ENCODE measurements at regions not wholly inside any gene's neighbourhood (a gene's known extent, or its start where the extent isn't known, plus 50 kb on each side); places are given as distances from the start of the nearest gene placed in this dataset.

GRCh38 chr1:29962831-29963247 is 726.5 kb downstream of the PTPRU start:
- no peak for FAIRE-seq
- DNase-seq (ENCODE audit: low spot score), result no peak

- no peak for FAIRE-seq
- DNase-seq (ENCODE audit: low spot score), result no peak
Measured at GRCh38 chr1:29962336-29962735, 726.0 kb downstream of the PTPRU start.

- no peak for DNase-seq (ENCODE audit: low spot score)
- FAIRE-seq, result no peak
Measured at GRCh38 chr1:29961293-29962059, 725.2 kb downstream of the PTPRU start.

GRCh38 chr1:29960876-29961275 is 724.6 kb downstream of the PTPRU start:
- FAIRE-seq, result no peak

GRCh38 chr1:29960156-29960755 is 723.9 kb downstream of the PTPRU start:
- FAIRE-seq (no peak), DNase-seq (ENCODE audit: low spot score) (no peak)

More at GRCh38 chr1:29960876-29961275, 724.6 kb downstream of the PTPRU start:
- no peak for DNase-seq (ENCODE audit: low spot score)

GRCh38 chr1:29959356-29959755 is 723.0 kb downstream of the PTPRU start:
- DNase-seq (ENCODE audit: low spot score) (no peak), FAIRE-seq (no peak)

GRCh38 chr1:29958271-29958670 is 721.9 kb downstream of the PTPRU start:
- no peak for DNase-seq (ENCODE audit: low spot score)
- no peak for FAIRE-seq

GRCh38 chr1:29956349-29957030 is 720.2 kb downstream of the PTPRU start:
- DNase-seq (ENCODE audit: low spot score) (no peak), FAIRE-seq (no peak)

GRCh38 chr1:29954591-29954990 is 718.3 kb downstream of the PTPRU start:
- FAIRE-seq (no peak), DNase-seq (ENCODE audit: low spot score) (no peak)

GRCh38 chr1:29953961-29954360 is 717.6 kb downstream of the PTPRU start:
- FAIRE-seq, result no peak
- no peak for DNase-seq (ENCODE audit: low spot score)

GRCh38 chr1:29949676-29950075 is 713.4 kb downstream of the PTPRU start:
- FAIRE-seq (no peak), DNase-seq (ENCODE audit: low spot score) (no peak)

- DNase-seq (ENCODE audit: low spot score) (no peak), FAIRE-seq (no peak)
Measured at GRCh38 chr1:29948581-29948980, 712.3 kb downstream of the PTPRU start.

- no peak for FAIRE-seq
- no peak for DNase-seq (ENCODE audit: low spot score)
Measured at GRCh38 chr1:29946057-29946456, 709.7 kb downstream of the PTPRU start.

- DNase-seq (ENCODE audit: low spot score), result no peak
- no peak for FAIRE-seq
Measured at GRCh38 chr1:29945426-29945825, 709.1 kb downstream of the PTPRU start.

- DNase-seq (ENCODE audit: low spot score) (no peak), FAIRE-seq (no peak)
Measured at GRCh38 chr1:29944253-29944905, 708.1 kb downstream of the PTPRU start.

- FAIRE-seq (no peak), DNase-seq (ENCODE audit: low spot score) (no peak)
Measured at GRCh38 chr1:29943034-29943433, 706.7 kb downstream of the PTPRU start.

GRCh38 chr1:29939079-29939478 is 702.8 kb downstream of the PTPRU start:
- DNase-seq (ENCODE audit: low spot score) (no peak), FAIRE-seq (no peak)

GRCh38 chr1:29937356-29937755 is 701.0 kb downstream of the PTPRU start:
- FAIRE-seq (no peak), DNase-seq (ENCODE audit: low spot score) (no peak)

GRCh38 chr1:29936031-29936544 is 699.8 kb downstream of the PTPRU start:
- FAIRE-seq (no peak), DNase-seq (ENCODE audit: low spot score) (no peak)

GRCh38 chr1:29934255-29934772 is 698.0 kb downstream of the PTPRU start:
- FAIRE-seq (no peak), DNase-seq (ENCODE audit: low spot score) (no peak)

- DNase-seq (ENCODE audit: low spot score), result no peak
- no peak for FAIRE-seq
Measured at GRCh38 chr1:29933067-29933466, 696.7 kb downstream of the PTPRU start.

GRCh38 chr1:29932626-29933025 is 696.3 kb downstream of the PTPRU start:
- DNase-seq (ENCODE audit: low spot score) (no peak), FAIRE-seq (no peak)

All from RCC 7860 (cell line).